Endothelial cell of umbilical vein (primary cell): ENCODE measurements at regions not wholly inside any gene's neighbourhood (a gene's known extent, or its start where the extent isn't known, plus 50 kb on each side); places are given as distances from the start of the nearest gene placed in this dataset.

Experiments used
- BruUV-seq: library from RNA; stranded (reverse); fragments of 400-500 nt; replicated peaks from 2 replicates; lab custom pipeline; 2021; lab: Mats Ljungman, UMichigan
- CTCF ChIA-PET: fragments of 300-600, 350-600 bp; sonication (Branson Sonifier 250); formaldehyde crosslinking; loops from one replicate; lab custom pipeline; 2021; ENCODE audit warnings: antibody characterized with exemption, inconsistent platforms; lab: Charles Lee
- POLR2A ChIA-PET: fragments of 300-600, 350-600 bp; sonication (Branson Sonifier 250); formaldehyde crosslinking; loops from one replicate; lab custom pipeline; 2021; ENCODE audit warnings: antibody characterized with exemption, inconsistent platforms; lab: Charles Lee
- DNase-seq: peaks from one replicate; pipeline ENCODE4 v3.0.0-alpha.2; 2011; ENCODE audit warnings: low read depth, low spot score
- FAIRE-seq: peaks from 2 replicates; lab custom pipeline; 2011; peaks lifted over from hg19 to GRCh38; lab: Jason Lieb, UNC
- H2AFZ ChIP-seq: 2 replicates; pipeline ENCODE4 v1.6.0; 2012; ENCODE audit warnings: low read depth, low read length, control low read depth, inconsistent platforms
- H3K27ac ChIP-seq: 2 replicates; pipeline ENCODE4 v1.5.1; 2011; ENCODE audit warnings: low read depth, mild to moderate bottlenecking, control low read depth, low read length, moderate library complexity; ENCODE audit not compliant: insufficient read depth
- H3K27me3 ChIP-seq, 2 experiments: 2 replicates each; pipeline versions ENCODE4 v1.6.0 to v1.6.1; 2011; ENCODE audit warnings: low read length in 2 of 2, mixed read lengths in 1 of 2; ENCODE audit not compliant: control insufficient read depth in 2 of 2, insufficient read depth in 2 of 2
- H3K36me3 ChIP-seq, 2 experiments: 2 replicates in 1 of 2; 3 replicates in 1 of 2; pipeline ENCODE4 v1.5.1; 2011; ENCODE audit warnings: low read length in 2 of 2, mild to moderate bottlenecking in 1 of 2, moderate library complexity in 1 of 2; ENCODE audit not compliant: control insufficient read depth in 2 of 2, insufficient read depth in 2 of 2; ENCODE audit errors: extremely low read depth in 1 of 2
- H3K4me1 ChIP-seq: 3 replicates; pipeline ENCODE4 v1.5.1; 2011; ENCODE audit warnings: mild to moderate bottlenecking, low read length; ENCODE audit not compliant: control insufficient read depth, insufficient read depth; ENCODE audit errors: extremely low read depth
- H3K4me2 ChIP-seq: 2 replicates; pipeline ENCODE4 v1.6.1; 2011; ENCODE audit warnings: low read length, control low read depth, mixed read lengths; ENCODE audit not compliant: insufficient read depth
- H3K4me3 ChIP-seq, 3 experiments: fragments of 200-600 bp in 1 of 3; sonication (generic), shearing (Covaris generic) in 1 of 3; replicated peaks in 1 of 3; 2 replicates each; pipeline ENCODE4 v1.5.1; 2011 to 2016; ENCODE audit warnings: control low read depth in 3 of 3, low read length in 3 of 3, mild to moderate bottlenecking in 2 of 3, inconsistent platforms in 1 of 3, low read depth in 1 of 3, moderate library complexity in 1 of 3; ENCODE audit not compliant: insufficient read depth in 1 of 3
- H3K79me2 ChIP-seq: 2 replicates; pipeline ENCODE4 v1.6.0; 2012; ENCODE audit warnings: low read length, inconsistent platforms; ENCODE audit not compliant: control insufficient read depth, insufficient read depth
- H3K9ac ChIP-seq: replicated peaks from 2 replicates; pipeline ENCODE3; 2011; ENCODE audit warnings: low read length, control low read depth; ENCODE audit not compliant: insufficient read depth; ENCODE audit errors: extremely low read depth
- H3K9me1 ChIP-seq: replicated peaks from 3 replicates; pipeline ENCODE4 v1.6.0; 2011; ENCODE audit warnings: mild to moderate bottlenecking, low read length; ENCODE audit not compliant: control insufficient read depth, insufficient read depth; ENCODE audit errors: extremely low read depth
- H3K9me3 ChIP-seq: replicated peaks from 2 replicates; pipeline ENCODE4 v1.5.1; 2012; ENCODE audit warnings: low read length, inconsistent platforms; ENCODE audit not compliant: control insufficient read depth, insufficient read depth
- H4K20me1 ChIP-seq: replicated peaks from 2 replicates; pipeline ENCODE3; 2011; ENCODE audit warnings: mild to moderate bottlenecking, low read length; ENCODE audit not compliant: control insufficient read depth, insufficient read depth; ENCODE audit errors: extremely low read depth
- EZH2 ChIP-seq: IDR thresholded peaks from 2 replicates; pipeline ENCODE4 v1.6.1; 2012; ENCODE audit warnings: borderline replicate concordance, low read depth, mild to moderate bottlenecking, moderate library complexity, low read length, inconsistent platforms; ENCODE audit not compliant: severe bottlenecking
- FOS ChIP-seq: IDR thresholded peaks from 2 replicates; pipeline ENCODE4 v1.6.1; 2011; ENCODE audit warnings: mild to moderate bottlenecking, low read length, moderate library complexity, borderline replicate concordance; ENCODE audit not compliant: insufficient read depth
- GATA2 ChIP-seq: IDR thresholded peaks from 2 replicates; pipeline ENCODE4 v1.7.0; 2011; ENCODE audit warnings: low read depth, mild to moderate bottlenecking, moderate library complexity, mixed read lengths, low read length; ENCODE audit not compliant: insufficient read length, insufficient read depth
- JUN ChIP-seq: IDR thresholded peaks from 2 replicates; pipeline ENCODE4 v1.6.1; 2011; ENCODE audit warnings: borderline replicate concordance, low read depth; ENCODE audit not compliant: insufficient read length, insufficient read depth
- MYC ChIP-seq: IDR thresholded peaks from one replicate; pipeline ENCODE4 v1.6.1; 2011; ENCODE audit warnings: mild to moderate bottlenecking, low read depth, low read length
- POLR2A ChIP-seq: IDR thresholded peaks from 2 replicates; pipeline ENCODE4 v1.6.1; 2012; ENCODE audit warnings: low read depth, mild to moderate bottlenecking, control low read depth, low read length
- dilution Hi-C: fragments of 300-500 bp; cut with MboI; formaldehyde crosslinking; loops from one replicate; pipeline ENCODE4 v1.15.0; 2019; ENCODE audit warnings: low sequenced_read_pairs; ENCODE audit not compliant: extremely low pct_ligation_motif_present
- intact Hi-C: fragments of 100-400 bp; cut with micrococcal nuclease; formaldehyde crosslinking; loops from one replicate; pipeline ENCODE4 v1.10.0; 2022
- TF ChIP-seq, protein P1 (sequence below): IDR thresholded peaks from 2 replicates; pipeline ENCODE4 v1.6.1; 2011; ENCODE audit not compliant: insufficient read depth, insufficient read length
- TF ChIP-seq, protein P2 (sequence below), 2 donors: IDR thresholded peaks; 1 replicate in 1 of 2; 2 replicates in 1 of 2; pipeline ENCODE4 v1.5.1; 2011; ENCODE audit warnings: low read length in 2 of 2, mild to moderate bottlenecking in 2 of 2, moderate library complexity in 2 of 2, control low read depth in 1 of 2, inconsistent platforms in 1 of 2, low read depth in 1 of 2; ENCODE audit not compliant: insufficient read depth in 1 of 2; ENCODE audit errors: extremely low read depth in 1 of 2

DNA sequence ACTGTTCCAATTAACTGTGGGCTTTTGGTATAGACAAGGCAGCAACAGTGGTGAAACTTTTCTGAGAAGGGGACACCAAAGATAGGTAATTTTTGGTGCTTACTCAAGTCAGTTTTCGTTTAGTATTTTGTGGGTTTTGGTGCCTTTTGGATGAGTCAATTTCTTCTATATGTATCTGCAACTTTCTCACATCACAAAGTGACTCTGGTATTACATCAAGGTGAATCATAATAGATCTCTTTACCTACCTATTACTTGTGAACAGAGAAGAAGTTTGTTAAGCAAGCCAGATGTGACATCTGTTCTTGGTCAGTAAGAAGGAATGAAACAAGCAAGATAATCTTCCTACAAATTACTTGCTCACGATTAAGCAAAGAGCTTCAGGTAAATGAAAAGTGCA lies 732.4 kb upstream of the DPPA4 start:
- no peaks in the 10 kb centered on the region for H3K36me3 ChIP-seq
- H3K9me1 ChIP-seq, result no peaks in the 10 kb centered on the region
- H4K20me1 ChIP-seq, result no peaks in the 10 kb centered on the region
- no TSS peak for BruUV-seq
- H3K9ac ChIP-seq, result no peak overlapping the region
- H3K79me2 ChIP-seq, result no peaks in the 10 kb centered on the region
- no peaks in the 10 kb centered on the region for H3K4me1 ChIP-seq
- no peak for TF ChIP-seq POLR2A
- TF ChIP-seq EZH2, result no peak
- TF ChIP-seq JUN, result no peak
- FAIRE-seq, result no peak
- dilution Hi-C loops, result no loop called here
- intact Hi-C loops, result no loop called here
- ChIA-PET POLR2A (no interaction called here), CTCF (no interaction called here)
- no peak overlapping the region for H2AFZ ChIP-seq
- no peaks in the 10 kb centered on the region for H3K27me3 ChIP-seq
- peaks cover 3% of the 10 kb centered on the region for H3K9me3 ChIP-seq
- no peak overlapping the region for H3K4me3 ChIP-seq
- H3K4me2 ChIP-seq, result no peak overlapping the region
- H3K27ac ChIP-seq, result no peak overlapping the region
- DNase-seq, result no peak

- no peaks in the 10 kb centered on the region for H3K27me3 ChIP-seq
- CTCF ChIA-PET, result no interaction called here
- no peaks in the 10 kb centered on the region for H3K79me2 ChIP-seq
- intact Hi-C loops (no loop called here), dilution Hi-C loops (no loop called here)
- BruUV-seq, result no TSS peak
- H3K27ac ChIP-seq, result no peak overlapping the region
- no peak overlapping the region for H3K9ac ChIP-seq
- H4K20me1 ChIP-seq, result no peaks in the 10 kb centered on the region
- peaks cover 3% of the 10 kb centered on the region for H3K9me3 ChIP-seq
- POLR2A ChIA-PET, result no interaction called here
- FAIRE-seq (no peak), DNase-seq (no peak)
- no peaks in the 10 kb centered on the region for H3K9me1 ChIP-seq
- H3K4me3 ChIP-seq, result no peak overlapping the region
- TF ChIP-seq EZH2 (no peak), POLR2A (no peak), MYC (no peak), JUN (no peak), FOS (no peak), GATA2 (no peak)
- TF ChIP-seq, protein P1, sequence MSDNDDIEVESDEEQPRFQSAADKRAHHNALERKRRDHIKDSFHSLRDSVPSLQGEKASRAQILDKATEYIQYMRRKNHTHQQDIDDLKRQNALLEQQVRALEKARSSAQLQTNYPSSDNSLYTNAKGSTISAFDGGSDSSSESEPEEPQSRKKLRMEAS, result no peak
- TF ChIP-seq, protein P2, sequence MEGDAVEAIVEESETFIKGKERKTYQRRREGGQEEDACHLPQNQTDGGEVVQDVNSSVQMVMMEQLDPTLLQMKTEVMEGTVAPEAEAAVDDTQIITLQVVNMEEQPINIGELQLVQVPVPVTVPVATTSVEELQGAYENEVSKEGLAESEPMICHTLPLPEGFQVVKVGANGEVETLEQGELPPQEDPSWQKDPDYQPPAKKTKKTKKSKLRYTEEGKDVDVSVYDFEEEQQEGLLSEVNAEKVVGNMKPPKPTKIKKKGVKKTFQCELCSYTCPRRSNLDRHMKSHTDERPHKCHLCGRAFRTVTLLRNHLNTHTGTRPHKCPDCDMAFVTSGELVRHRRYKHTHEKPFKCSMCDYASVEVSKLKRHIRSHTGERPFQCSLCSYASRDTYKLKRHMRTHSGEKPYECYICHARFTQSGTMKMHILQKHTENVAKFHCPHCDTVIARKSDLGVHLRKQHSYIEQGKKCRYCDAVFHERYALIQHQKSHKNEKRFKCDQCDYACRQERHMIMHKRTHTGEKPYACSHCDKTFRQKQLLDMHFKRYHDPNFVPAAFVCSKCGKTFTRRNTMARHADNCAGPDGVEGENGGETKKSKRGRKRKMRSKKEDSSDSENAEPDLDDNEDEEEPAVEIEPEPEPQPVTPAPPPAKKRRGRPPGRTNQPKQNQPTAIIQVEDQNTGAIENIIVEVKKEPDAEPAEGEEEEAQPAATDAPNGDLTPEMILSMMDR (IDR thresholded peaks at IDR 0.05; ENCODE audit: extremely low read depth in 1 of 2, insufficient read depth in 1 of 2, low read depth in 1 of 2, low read length in 2 of 2), result no peak
- no peaks in the 10 kb centered on the region for H3K4me1 ChIP-seq
- no peak overlapping the region for H3K4me2 ChIP-seq
- H2AFZ ChIP-seq, result no peak overlapping the region
- no peaks in the 10 kb centered on the region for H3K36me3 ChIP-seq
Measured at GRCh38 chr3:110070161-110070916, 733.0 kb upstream of the DPPA4 start.
